SU-DHL-6 (cell line): ENCODE measurements at regions not wholly inside any gene's neighbourhood (a gene's known extent, or its start where the extent isn't known, plus 50 kb on each side); places are given as distances from the start of the nearest gene placed in this dataset.

Experiments
- H2AFZ ChIP-seq: fragments of 200-600 bp; sonication (generic); 2 replicates; pipeline ENCODE4 v1.6.1; 2014; ENCODE audit warnings: low read depth, mild to moderate bottlenecking, moderate library complexity, mixed read lengths, antibody characterized with exemption, low read length; ENCODE audit not compliant: severe bottlenecking
- H3F3A ChIP-seq: fragments of 200-600 bp; shearing (Covaris generic); 2 replicates; pipeline ENCODE4 v1.6.0; 2016; ENCODE audit warnings: antibody characterized with exemption, mild to moderate bottlenecking; ENCODE audit not compliant: insufficient read depth
- H3K27ac ChIP-seq: fragments of 200-600 bp; sonication (generic); 2 replicates; pipeline ENCODE4 v1.5.1; 2016; ENCODE audit warnings: low read depth, mild to moderate bottlenecking, low read length, moderate library complexity, mixed read lengths
- H3K27me3 ChIP-seq: fragments of 200-600 bp; sonication (generic), shearing (Covaris generic); 2 replicates; pipeline ENCODE4 v1.6.0; 2014; ENCODE audit warnings: mild to moderate bottlenecking, low read length
- H3K36me3 ChIP-seq: fragments of 200-600 bp; sonication (generic); 2 replicates; pipeline ENCODE4 v1.6.1; 2014; ENCODE audit warnings: mild to moderate bottlenecking, low read length, mixed read lengths
- H3K4me2 ChIP-seq: fragments of 300-600, 200-600 bp; shearing (Covaris generic), sonication (generic); 2 replicates; pipeline ENCODE4 v1.6.0; 2014; ENCODE audit warnings: low read length, low read depth, mild to moderate bottlenecking; ENCODE audit not compliant: poor library complexity, severe bottlenecking
- H3K4me3 ChIP-seq: fragments of 200-600 bp; sonication (generic); 2 replicates; pipeline ENCODE4 v1.5.1; 2014; ENCODE audit warnings: antibody characterized with exemption, low read length, mild to moderate bottlenecking, mixed read lengths; ENCODE audit not compliant: insufficient read depth, poor library complexity, severe bottlenecking
- H3K79me2 ChIP-seq: fragments of 200-600 bp; sonication (generic); 2 replicates; pipeline ENCODE4 v1.6.1; 2014; ENCODE audit warnings: mild to moderate bottlenecking, low read length, moderate library complexity; ENCODE audit not compliant: insufficient read depth
- H3K9ac ChIP-seq: fragments of 200-600 bp; sonication (generic); 2 replicates; pipeline ENCODE4 v1.7.0; 2014; ENCODE audit warnings: mild to moderate bottlenecking, low read length
- H3K9me2 ChIP-seq: fragments of 200-600 bp; sonication (generic); replicated peaks from 2 replicates; pipeline ENCODE4 v1.6.1; 2014; ENCODE audit warnings: low read length; ENCODE audit not compliant: insufficient read depth
- H3K9me3 ChIP-seq: fragments of 200-600 bp; sonication (generic); 2 replicates; pipeline ENCODE4 v1.6.1; 2014; ENCODE audit warnings: low read length, mixed read lengths; ENCODE audit not compliant: insufficient read depth
- H4K20me1 ChIP-seq: fragments of 200-600 bp; sonication (generic); 2 replicates; pipeline ENCODE4 v1.6.1; 2014; ENCODE audit warnings: low read depth, mild to moderate bottlenecking, antibody characterized with exemption, low read length, moderate library complexity, mixed read lengths
- EZH2phosphoT487 ChIP-seq: fragments of 200-600 bp; sonication (generic), shearing (Covaris generic); conservative IDR thresholded peaks from 2 replicates; pipeline ENCODE4 v1.6.1; 2018; ENCODE audit warnings: mild to moderate bottlenecking, antibody characterized with exemption, low read length, moderate library complexity, mixed read lengths
- TF ChIP-seq, protein P1 (sequence below): fragments of 200-600 bp; sonication (generic); IDR thresholded peaks from one replicate; pipeline ENCODE4 v1.5.1; 2017; ENCODE audit warnings: antibody characterized with exemption, mild to moderate bottlenecking, low read length, moderate library complexity; ENCODE audit not compliant: insufficient read depth, poor library complexity, severe bottlenecking

GRCh38 chr12:111149299-111149698 is 219.6 kb downstream of the PHETA1 start:
- H3K36me3 ChIP-seq: peaks cover 25% of the 10 kb centered on the region; the same call in 1 of the 2 replicates
- peaks cover 22% of the 10 kb centered on the region for H3F3A ChIP-seq
- no peak overlapping the region for H3K27ac ChIP-seq
- TF ChIP-seq EZH2phosphoT487: no peak
- TF ChIP-seq, protein P1, sequence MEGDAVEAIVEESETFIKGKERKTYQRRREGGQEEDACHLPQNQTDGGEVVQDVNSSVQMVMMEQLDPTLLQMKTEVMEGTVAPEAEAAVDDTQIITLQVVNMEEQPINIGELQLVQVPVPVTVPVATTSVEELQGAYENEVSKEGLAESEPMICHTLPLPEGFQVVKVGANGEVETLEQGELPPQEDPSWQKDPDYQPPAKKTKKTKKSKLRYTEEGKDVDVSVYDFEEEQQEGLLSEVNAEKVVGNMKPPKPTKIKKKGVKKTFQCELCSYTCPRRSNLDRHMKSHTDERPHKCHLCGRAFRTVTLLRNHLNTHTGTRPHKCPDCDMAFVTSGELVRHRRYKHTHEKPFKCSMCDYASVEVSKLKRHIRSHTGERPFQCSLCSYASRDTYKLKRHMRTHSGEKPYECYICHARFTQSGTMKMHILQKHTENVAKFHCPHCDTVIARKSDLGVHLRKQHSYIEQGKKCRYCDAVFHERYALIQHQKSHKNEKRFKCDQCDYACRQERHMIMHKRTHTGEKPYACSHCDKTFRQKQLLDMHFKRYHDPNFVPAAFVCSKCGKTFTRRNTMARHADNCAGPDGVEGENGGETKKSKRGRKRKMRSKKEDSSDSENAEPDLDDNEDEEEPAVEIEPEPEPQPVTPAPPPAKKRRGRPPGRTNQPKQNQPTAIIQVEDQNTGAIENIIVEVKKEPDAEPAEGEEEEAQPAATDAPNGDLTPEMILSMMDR: no peak
- H3K9ac ChIP-seq: no peak overlapping the region
- H2AFZ ChIP-seq: no peak overlapping the region
- H3K27me3 ChIP-seq: no peaks in the 10 kb centered on the region
- H3K79me2 ChIP-seq: peaks cover 99% of the 10 kb centered on the region
- peaks cover 58% of the 10 kb centered on the region for H4K20me1 ChIP-seq
- no peaks in the 10 kb centered on the region for H3K9me2 ChIP-seq
- H3K4me3 ChIP-seq: no peak overlapping the region
- no peaks in the 10 kb centered on the region for H3K9me3 ChIP-seq
- no peak overlapping the region for H3K4me2 ChIP-seq

GRCh38 chr12:111148005-111148404 is 220.9 kb downstream of the PHETA1 start:
- no peak overlapping the region for H3K27ac ChIP-seq
- no peak overlapping the region for H3K4me2 ChIP-seq
- no peak overlapping the region for H2AFZ ChIP-seq
- H4K20me1 ChIP-seq: peaks cover 52% of the 10 kb centered on the region
- TF ChIP-seq, protein P1: no peak
- no peak for TF ChIP-seq EZH2phosphoT487
- H3K27me3 ChIP-seq: no peaks in the 10 kb centered on the region
- H3K9ac ChIP-seq: no peak overlapping the region
- H3K36me3 ChIP-seq: peaks cover 24% of the 10 kb centered on the region; the same call in 1 of the 2 replicates
- peaks cover 99% of the 10 kb centered on the region for H3K79me2 ChIP-seq
- no peaks in the 10 kb centered on the region for H3K9me2 ChIP-seq
- no peak overlapping the region for H3K4me3 ChIP-seq
- peaks cover 22% of the 10 kb centered on the region for H3F3A ChIP-seq
- no peaks in the 10 kb centered on the region for H3K9me3 ChIP-seq

DNA sequence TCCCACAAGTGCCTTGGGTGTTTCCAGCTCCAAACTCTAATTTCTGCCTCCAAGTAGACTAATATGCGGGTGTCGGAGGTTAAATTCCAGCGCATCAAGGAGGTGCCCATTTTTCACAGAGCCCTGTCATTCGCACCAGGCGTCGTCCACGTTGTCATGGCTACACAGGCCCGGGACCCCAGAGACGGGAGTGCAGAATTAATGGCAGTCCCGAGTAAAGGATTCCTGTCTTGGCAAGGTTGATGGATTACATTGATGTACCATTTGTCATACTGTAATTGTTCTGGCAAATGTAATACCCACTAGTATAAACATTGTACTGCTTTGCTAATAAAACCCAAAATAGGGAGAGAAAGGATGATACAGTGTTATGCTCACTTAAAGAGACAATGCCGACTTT is 222.9 kb upstream of the MYL2 start:
- Histone ChIP-seq H3K27ac (no peak overlapping the region), H3K79me2 (peaks cover 100% of the 10 kb centered on the region), H4K20me1 (peaks cover 33% of the 10 kb centered on the region), H3K27me3 (no peaks in the 10 kb centered on the region), H3K9me3 (no peaks in the 10 kb centered on the region), H3K9ac (no peak overlapping the region), H3K9me2 (no peaks in the 10 kb centered on the region), H3F3A (peaks cover 23% of the 10 kb centered on the region), H3K4me2 (no peak overlapping the region), H2AFZ (no peak overlapping the region), H3K4me3 (no peak overlapping the region), H3K36me3 (peaks cover 16% of the 10 kb centered on the region; the same call in 1 of the 2 replicates)
- TF ChIP-seq, protein P1: no peak
- TF ChIP-seq EZH2phosphoT487: no peak
